ENCODE measurements at regions not wholly inside any gene's neighbourhood (a gene's known extent, or its start where the extent isn't known, plus 50 kb on each side); places are given as distances from the start of the nearest gene placed in this dataset.

DNA sequence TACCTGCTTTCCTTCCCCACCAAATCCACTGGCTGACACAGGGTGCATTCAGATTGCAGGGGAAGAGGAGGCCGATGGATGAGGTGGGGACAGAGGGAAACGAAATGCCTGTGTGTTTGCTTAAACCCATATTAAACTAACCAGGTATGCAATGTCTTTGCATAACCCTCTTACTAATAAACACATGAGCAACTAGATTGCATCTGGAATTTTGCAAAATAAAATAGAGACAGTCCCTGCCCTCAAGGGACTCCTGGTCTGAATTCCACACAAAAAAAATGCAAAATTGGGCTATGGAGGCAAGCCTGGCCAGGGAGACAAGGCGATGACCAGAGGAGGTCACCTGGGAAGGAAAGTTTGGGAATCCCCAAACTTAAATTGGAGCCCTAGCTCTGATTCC is 202.9 kb downstream of the ACTL7B start:
- TF ChIP-seq, protein P1, sequence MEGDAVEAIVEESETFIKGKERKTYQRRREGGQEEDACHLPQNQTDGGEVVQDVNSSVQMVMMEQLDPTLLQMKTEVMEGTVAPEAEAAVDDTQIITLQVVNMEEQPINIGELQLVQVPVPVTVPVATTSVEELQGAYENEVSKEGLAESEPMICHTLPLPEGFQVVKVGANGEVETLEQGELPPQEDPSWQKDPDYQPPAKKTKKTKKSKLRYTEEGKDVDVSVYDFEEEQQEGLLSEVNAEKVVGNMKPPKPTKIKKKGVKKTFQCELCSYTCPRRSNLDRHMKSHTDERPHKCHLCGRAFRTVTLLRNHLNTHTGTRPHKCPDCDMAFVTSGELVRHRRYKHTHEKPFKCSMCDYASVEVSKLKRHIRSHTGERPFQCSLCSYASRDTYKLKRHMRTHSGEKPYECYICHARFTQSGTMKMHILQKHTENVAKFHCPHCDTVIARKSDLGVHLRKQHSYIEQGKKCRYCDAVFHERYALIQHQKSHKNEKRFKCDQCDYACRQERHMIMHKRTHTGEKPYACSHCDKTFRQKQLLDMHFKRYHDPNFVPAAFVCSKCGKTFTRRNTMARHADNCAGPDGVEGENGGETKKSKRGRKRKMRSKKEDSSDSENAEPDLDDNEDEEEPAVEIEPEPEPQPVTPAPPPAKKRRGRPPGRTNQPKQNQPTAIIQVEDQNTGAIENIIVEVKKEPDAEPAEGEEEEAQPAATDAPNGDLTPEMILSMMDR (IDR thresholded peaks at IDR 0.05; ENCODE audit: low read depth, low read length, poor library complexity, severe bottlenecking), result no peak
- no peak for TF ChIP-seq EZH2phosphoT487 (IDR thresholded peaks at IDR 0.05; ENCODE audit: borderline replicate concordance, low read length)
